ENCODE measurements at regions not wholly inside any gene's neighbourhood (a gene's known extent, or its start where the extent isn't known, plus 50 kb on each side); places are given as distances from the start of the nearest gene placed in this dataset.

DNA sequence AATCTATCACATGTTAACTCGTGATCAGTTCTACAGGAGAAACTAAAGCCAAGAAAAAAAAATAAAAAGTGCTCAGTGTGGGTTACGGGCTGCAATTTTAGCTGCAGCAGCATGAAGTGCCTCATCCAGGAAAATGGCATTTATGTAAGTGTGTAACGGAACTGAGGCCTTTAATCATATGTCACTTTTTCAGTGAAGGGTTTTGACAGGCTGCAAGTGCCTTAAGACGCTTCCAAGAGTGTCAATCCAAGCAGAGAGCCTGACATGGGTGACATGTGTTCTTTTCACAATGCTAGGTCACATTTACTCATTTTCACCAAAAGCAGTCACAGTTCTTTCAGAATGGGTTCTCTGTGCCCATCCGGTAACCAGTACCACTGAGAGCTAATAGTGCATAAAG is 604.6 kb downstream of the RAB28 start:
- DNase-seq (no peak), ATAC-seq (no peak)
- intact Hi-C loops (cut with DNase I), result no loop called here
- Histone ChIP-seq H3K9me3 (no peaks in the 10 kb centered on the region), H3K4me3 (no peak overlapping the region), H3K36me3 (no peaks in the 10 kb centered on the region), H3K27ac (no peak overlapping the region), H3K4me1 (peaks cover 0 to 6% (median 0%) of the 10 kb centered on the region in 4 donors), H3K27me3 (no peaks in the 10 kb centered on the region)
- TF ChIP-seq CTCF (IDR thresholded peaks at IDR 0.05) (no peak), POLR2A (IDR thresholded peaks at IDR 0.05) (no peak)
- WGBS (ENCODE audit: insufficient coverage, low coverage, low lambda C conversion rate, missing lambda C conversion rate), result 51% methylated on average over 5 of the region's 5 CpGs

DNA sequence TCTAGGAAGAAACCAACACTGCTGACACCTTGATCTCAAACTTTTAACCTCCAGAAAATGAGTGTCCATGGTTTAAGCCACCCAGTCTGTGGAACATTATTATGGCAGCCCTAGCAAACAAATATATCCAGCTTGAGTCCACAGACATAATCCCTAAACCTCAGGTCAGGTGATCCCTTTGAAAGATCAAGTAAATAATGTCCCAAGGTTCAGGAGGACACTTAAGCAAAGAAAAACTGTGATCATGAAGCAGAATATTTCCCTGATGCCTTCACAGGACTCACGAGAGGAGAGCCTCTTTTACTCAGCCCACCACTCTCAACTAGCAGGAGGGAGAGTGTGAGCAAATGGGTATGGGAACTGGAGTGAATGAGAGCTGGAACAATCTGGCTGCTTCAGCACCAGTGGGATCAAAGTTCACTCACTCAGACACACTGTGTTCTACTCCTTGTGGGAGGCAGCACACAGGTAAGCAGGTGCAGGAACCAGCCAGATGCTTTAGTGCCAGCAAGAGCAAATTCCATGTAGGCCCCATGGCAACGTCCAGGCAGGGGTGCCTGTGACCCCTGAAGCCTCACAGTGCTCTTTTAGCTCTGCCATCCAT is 608.4 kb downstream of the RAB28 start:
- TF ChIP-seq CTCF (IDR thresholded peaks at IDR 0.05) (no peak), POLR2A (IDR thresholded peaks at IDR 0.05) (no peak)
- Histone ChIP-seq H3K4me3 (no peak overlapping the region), H3K27ac (no peak overlapping the region), H3K9me3 (no peaks in the 10 kb centered on the region), H3K36me3 (no peaks in the 10 kb centered on the region), H3K4me1 (peaks cover 0 to 6% (median 0%) of the 10 kb centered on the region in 4 donors), H3K27me3 (no peaks in the 10 kb centered on the region)
- ATAC-seq (peak; percentile 73 to 95 (median 86)), DNase-seq (peak in 1 of 3 donors; percentile 49)
- WGBS (ENCODE audit: insufficient coverage, low coverage, low lambda C conversion rate, missing lambda C conversion rate), result 50% methylated on average over 2 of the region's 2 CpGs
- intact Hi-C loops (cut with DNase I), result no loop called here

- Histone ChIP-seq H3K36me3 (no peaks in the 10 kb centered on the region), H3K27ac (no peak overlapping the region), H3K4me3 (no peak overlapping the region), H3K27me3 (no peaks in the 10 kb centered on the region), H3K9me3 (peaks cover 0 to 5% (median 0%) of the 10 kb centered on the region in 4 donors), H3K4me1 (peaks cover 0 to 6% (median 0%) of the 10 kb centered on the region in 4 donors)
- no peak for TF ChIP-seq CTCF (IDR thresholded peaks at IDR 0.05)
- no peak for TF ChIP-seq POLR2A (IDR thresholded peaks at IDR 0.05)
- intact Hi-C loops (cut with DNase I), result no loop called here
- DNase-seq (no peak), ATAC-seq (no peak)
- 84% methylated on average over 2 of the region's 2 CpGs for WGBS (ENCODE audit: insufficient coverage, low coverage, low lambda C conversion rate, missing lambda C conversion rate)
Measured at GRCh38 chr4:12873351-12873750, 610.8 kb downstream of the RAB28 start.

- 87% methylated on average over 1 of the region's 1 CpG for WGBS (ENCODE audit: insufficient coverage, low coverage, low lambda C conversion rate, missing lambda C conversion rate)
- Histone ChIP-seq H3K27ac (no peak overlapping the region), H3K36me3 (no peaks in the 10 kb centered on the region), H3K27me3 (no peaks in the 10 kb centered on the region), H3K4me1 (no peaks in the 10 kb centered on the region), H3K9me3 (no peaks in the 10 kb centered on the region), H3K4me3 (no peak overlapping the region)
- DNase-seq, result no peak
- ATAC-seq, result peak in 1 of 4 donors; percentile 75
- no peak for TF ChIP-seq POLR2A (IDR thresholded peaks at IDR 0.05)
- TF ChIP-seq CTCF (IDR thresholded peaks at IDR 0.05), result no peak
- intact Hi-C loops (cut with DNase I), result no loop called here
Measured at GRCh38 chr4:12861422-12861821, 622.7 kb downstream of the RAB28 start.

Measured in right lobe of liver (tissue), 6 donors.